ENCODE measurements at regions not wholly inside any gene's neighbourhood (a gene's known extent, or its start where the extent isn't known, plus 50 kb on each side); places are given as distances from the start of the nearest gene placed in this dataset.

GRCh38 chr21:31479714-31480113, 135.7 kb upstream of the TIAM1 start:
- TF ChIP-seq, protein P1, sequence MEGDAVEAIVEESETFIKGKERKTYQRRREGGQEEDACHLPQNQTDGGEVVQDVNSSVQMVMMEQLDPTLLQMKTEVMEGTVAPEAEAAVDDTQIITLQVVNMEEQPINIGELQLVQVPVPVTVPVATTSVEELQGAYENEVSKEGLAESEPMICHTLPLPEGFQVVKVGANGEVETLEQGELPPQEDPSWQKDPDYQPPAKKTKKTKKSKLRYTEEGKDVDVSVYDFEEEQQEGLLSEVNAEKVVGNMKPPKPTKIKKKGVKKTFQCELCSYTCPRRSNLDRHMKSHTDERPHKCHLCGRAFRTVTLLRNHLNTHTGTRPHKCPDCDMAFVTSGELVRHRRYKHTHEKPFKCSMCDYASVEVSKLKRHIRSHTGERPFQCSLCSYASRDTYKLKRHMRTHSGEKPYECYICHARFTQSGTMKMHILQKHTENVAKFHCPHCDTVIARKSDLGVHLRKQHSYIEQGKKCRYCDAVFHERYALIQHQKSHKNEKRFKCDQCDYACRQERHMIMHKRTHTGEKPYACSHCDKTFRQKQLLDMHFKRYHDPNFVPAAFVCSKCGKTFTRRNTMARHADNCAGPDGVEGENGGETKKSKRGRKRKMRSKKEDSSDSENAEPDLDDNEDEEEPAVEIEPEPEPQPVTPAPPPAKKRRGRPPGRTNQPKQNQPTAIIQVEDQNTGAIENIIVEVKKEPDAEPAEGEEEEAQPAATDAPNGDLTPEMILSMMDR (conservative IDR thresholded peaks at IDR 0.05; ENCODE audit: low read depth, low read length) = no peak
- no peak for TF ChIP-seq EZH2 (IDR thresholded peaks at IDR 0.05; ENCODE audit: borderline replicate concordance, low read depth, low read length, poor library complexity, severe bottlenecking)
